Right ventricle myocardium superior (tissue), 1 donor: ENCODE measurements at regions not wholly inside any gene's neighbourhood (a gene's known extent, or its start where the extent isn't known, plus 50 kb on each side); places are given as distances from the start of the nearest gene placed in this dataset.
"Not testable (repeated sequence)": the region's sequence is repeated elsewhere in the genome, so short reads cannot be mapped to it uniquely, and the experiment has no call there.

Experiments used
- ATAC-seq: fragments of 200-7000 bp; cut with Tn5 transposase; one replicate; pipeline ENCODE4 v1.9.1; 2020; ENCODE audit warnings: mild to moderate bottlenecking; ENCODE audit not compliant: poor library complexity
- DNase-seq: peaks from one replicate; pipeline ENCODE4 v3.0.0-alpha.2; 2020
- intact Hi-C: fragments of 100-400 bp; cut with DNase I; formaldehyde crosslinking; loops from one replicate; pipeline ENCODE4 v1.11.2; 2022
- donor health status: DM: no; HTN: yes; CAD: no; lungs with severe emphysema.

GRCh38 chr5:101590384-101590783, 687.3 kb upstream of the ST8SIA4 start:
- intact Hi-C loops, result no loop called here
- ATAC-seq, result no peak

GRCh38 chr5:101585366-101585765, 682.3 kb upstream of the ST8SIA4 start:
- ATAC-seq (no peak), DNase-seq (no peak)
- intact Hi-C loops, result no loop called here

More at GRCh38 chr5:101590384-101590783, 687.3 kb upstream of the ST8SIA4 start:
- no peak for DNase-seq

DNA sequence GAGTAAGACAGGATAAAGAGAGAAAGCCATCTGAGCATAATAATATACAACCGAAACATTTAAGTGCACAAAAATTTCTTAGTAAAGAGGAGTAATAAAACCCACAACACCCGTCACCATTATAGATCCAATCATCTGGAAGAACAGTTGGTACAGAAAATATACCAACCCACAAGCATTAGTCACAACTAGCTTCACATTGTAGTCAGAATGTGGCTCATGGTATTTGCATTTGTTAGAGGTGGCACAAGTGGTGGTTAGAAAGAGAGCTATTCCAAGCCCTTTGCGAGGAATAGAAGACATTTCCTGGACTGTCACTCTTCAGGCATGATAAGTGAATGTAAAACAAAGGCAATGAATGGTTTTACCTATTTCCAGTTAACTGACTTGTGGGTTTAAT, 677.5 kb upstream of the ST8SIA4 start:
- no peak for ATAC-seq
- intact Hi-C loops, result no loop called here
- no peak for DNase-seq

- intact Hi-C loops, result no loop called here
- DNase-seq, result no peak
Measured at GRCh38 chr5:101574017-101574416, 670.9 kb upstream of the ST8SIA4 start.

DNA sequence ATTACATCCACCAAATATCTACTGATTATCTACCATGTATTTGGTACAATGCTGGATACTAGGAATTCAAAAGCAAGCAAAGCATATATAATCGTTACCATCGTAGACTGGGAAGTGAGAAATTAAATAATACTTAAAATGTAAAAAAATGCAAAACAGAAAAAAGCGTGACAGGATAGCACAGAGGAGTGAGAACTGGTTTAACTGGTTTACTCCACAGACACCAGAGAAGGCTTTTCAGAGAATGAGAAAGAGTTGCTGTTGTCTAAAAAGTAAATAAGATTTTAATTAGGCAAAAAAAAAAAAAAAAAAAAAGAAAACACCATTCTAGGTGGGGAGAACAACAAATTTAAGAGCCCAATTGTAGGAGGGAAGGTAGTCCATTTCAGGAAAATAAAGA, 657.9 kb upstream of the ST8SIA4 start:
- intact Hi-C loops, result no loop called here
- no peak for DNase-seq
- no peak for ATAC-seq

More at GRCh38 chr5:101574017-101574416, 670.9 kb upstream of the ST8SIA4 start:
- no peak for ATAC-seq

DNA sequence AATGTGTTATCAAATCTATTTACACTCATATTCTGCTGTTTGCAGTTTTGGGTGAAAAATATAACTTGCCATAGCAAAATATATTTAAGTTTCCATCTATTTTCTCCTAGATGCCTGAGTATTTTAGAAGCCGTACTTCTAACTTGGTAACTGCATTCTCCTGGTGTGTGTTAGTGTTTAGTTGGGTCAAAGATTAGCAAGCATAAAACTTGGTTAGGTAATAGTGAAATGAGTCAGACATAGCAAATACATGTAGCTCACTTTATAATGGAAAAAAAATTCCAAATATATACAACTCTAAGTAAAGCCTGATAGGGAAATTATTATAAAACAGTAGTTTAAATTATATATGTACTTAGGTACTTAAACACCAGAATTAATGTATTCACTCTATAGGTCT, 640.7 kb upstream of the ST8SIA4 start:
- intact Hi-C loops, result no loop called here
- no peak for ATAC-seq
- DNase-seq, result no peak

- no peak for ATAC-seq
- intact Hi-C loops, result no loop called here
- no peak for DNase-seq
Measured at GRCh38 chr5:101539315-101539714, 636.2 kb upstream of the ST8SIA4 start.

DNA sequence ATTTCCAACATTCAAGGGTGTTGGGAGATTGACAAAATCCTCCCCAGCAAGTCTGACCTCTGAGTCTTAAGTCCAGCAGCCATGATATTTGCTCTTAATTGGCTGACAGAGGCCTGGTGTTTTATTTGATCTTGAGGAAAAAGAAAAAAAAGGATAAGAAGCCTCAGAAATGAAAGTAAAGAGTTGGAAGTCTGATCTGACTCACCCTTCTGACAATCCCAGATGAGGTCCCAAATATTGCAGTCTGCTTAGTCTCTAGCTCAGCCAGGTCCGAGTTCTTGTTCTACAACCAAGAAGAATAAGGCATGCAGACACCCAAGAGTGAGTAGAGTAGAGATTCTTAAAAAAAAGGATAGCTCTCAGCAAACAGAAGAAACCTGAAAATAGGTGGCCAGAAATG, 632.5 kb upstream of the ST8SIA4 start:
- ATAC-seq, result no peak
- DNase-seq, result no peak

DNA sequence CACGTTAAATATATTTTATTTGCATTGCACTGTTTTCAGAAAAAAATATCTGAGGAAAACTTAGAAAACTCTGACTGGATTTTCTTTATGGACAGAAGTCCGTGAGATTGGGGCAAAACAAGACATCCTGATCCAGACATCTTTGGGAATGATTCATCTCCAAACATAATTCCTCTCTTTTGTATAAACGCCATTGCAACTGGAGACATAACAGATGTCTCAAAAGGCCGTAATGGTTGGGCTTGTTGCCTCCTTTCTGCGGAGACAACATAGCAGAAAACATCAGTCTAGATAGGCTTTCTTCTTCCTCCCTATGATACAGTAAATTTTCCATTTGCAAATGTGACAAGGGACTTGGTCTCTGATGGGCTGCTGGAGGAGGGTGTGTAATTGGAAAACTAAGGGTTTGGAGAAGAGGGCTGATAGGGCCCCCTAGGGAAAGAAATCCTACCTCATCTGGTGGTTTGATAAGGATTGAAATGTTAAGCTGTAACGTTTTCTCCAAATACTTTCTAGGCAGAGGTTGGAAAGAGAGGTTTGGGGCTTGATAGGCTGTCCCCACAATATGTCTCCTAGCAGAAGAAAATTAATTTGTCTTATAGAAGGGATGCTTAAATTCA, 631.5 kb upstream of the ST8SIA4 start:
- intact Hi-C loops, result no loop called here
- DNase-seq (no peak), ATAC-seq (no peak)

More for the DNA sequence above, 632.5 kb upstream of the ST8SIA4 start:
- intact Hi-C loops, result no loop called here

GRCh38 chr5:101532430-101532829, 629.3 kb upstream of the ST8SIA4 start:
- intact Hi-C loops, result no loop called here
- no peak for ATAC-seq
- no peak for DNase-seq

GRCh38 chr5:101531026-101531425, 627.9 kb upstream of the ST8SIA4 start:
- intact Hi-C loops, result no loop called here
- ATAC-seq, result no peak
- no peak for DNase-seq

DNA sequence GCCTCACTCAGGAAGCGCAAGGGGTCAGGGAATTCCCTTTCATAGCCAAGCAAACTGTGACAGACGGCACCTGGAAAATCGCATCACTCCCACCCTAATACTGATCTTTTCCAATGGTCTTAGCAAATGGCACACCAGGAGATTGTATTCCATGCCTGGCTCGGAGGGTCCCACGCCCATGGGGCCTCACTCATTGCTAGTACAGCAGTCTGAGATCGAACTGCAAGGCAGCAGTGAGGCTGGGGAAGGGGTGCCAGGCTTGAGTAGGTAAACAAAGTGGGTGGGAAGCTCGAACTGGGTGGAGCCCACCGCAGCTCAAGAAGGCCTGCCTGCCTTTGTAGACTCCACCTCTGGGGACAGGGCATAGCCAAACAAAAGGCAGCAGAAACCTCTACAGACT, 626.0 kb upstream of the ST8SIA4 start:
- intact Hi-C loops, ATAC-seq, DNase-seq: not testable (repeated sequence)

DNA sequence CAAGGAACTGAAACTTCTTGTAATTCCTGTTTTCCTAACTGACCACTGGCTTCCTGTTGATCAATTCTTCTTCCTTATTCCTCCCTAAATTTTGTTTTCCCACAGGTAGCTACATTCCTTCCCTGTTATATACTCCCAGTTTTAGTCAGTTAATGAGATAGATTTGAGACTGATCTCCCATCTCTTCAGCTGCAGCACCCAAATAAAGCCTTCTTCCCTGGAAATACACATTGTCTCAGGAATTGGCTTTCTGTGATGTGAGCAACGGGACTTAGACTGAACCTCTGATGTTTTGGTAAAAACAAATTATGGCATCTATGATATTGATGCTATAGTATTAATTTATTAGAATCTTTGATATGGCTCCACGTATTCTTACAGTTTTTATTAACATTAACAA, 617.3 kb upstream of the ST8SIA4 start:
- intact Hi-C loops, result no loop called here

GRCh38 chr5:101517795-101518194, 614.7 kb upstream of the ST8SIA4 start:
- intact Hi-C loops, result no loop called here
- ATAC-seq (no peak), DNase-seq (no peak)

More for the DNA sequence above, 617.3 kb upstream of the ST8SIA4 start:
- ATAC-seq (no peak), DNase-seq (no peak)

DNA sequence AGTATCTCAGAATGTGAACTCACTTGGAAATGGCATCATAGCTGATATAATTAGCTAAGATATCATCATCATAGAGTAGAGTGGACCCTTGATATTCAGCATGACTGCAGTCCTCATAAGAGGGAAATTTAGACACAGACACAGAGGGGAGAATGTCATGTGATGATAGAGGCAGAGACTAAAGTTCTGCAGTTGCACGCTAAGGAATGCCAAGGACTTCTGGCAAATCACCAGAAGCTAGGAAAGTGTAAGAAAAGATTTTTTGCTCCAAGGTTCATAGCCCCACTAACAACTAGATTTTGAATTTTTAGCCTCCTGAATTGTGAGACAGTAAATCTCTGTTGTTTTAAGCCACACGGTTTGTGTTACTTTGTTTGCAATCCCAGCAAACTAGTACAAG, 612.6 kb upstream of the ST8SIA4 start:
- DNase-seq, result no peak
- intact Hi-C loops, result no loop called here
- no peak for ATAC-seq

DNA sequence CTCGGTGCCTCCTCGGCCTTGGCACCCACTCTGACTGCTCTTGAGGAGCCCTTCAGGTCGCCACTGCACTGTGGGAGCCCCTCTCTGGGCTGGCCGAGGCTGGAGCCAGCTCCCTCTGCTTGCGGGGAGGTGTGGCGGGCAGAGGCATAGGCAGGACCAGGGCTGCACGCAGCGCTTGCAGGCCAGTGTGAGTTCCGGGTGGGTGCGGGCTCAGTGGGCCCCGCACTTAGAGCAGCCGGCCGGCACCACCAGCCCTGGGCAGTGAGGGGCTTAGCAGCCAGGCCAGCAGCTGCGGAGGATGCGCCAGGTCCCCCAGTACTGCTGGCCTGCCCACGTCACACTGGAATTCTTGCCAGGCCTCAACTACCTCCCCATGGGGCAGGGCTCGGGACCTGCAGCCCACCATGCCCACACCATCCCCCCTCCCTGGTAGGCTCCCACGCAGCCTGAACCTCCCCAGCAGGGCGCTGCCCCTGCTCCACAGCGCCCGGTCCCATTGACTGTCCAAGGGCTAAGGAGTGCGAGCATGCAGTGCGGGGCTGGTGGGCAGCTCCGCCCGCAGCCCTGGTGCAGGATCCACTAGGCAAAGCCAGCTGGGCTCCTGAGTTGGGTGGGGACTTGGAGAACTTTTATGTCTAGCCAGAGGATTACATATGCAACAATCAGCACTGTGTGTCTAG, 602.9 kb upstream of the ST8SIA4 start:
- intact Hi-C loops, result no loop called here
- DNase-seq, result peak; percentile 14
- ATAC-seq, result no peak

GRCh38 chr5:101482931-101483330, 579.8 kb upstream of the ST8SIA4 start:
- ATAC-seq (no peak), DNase-seq (no peak)
- intact Hi-C loops, result no loop called here

- no peak for ATAC-seq
- DNase-seq, result no peak
- intact Hi-C loops, result no loop called here
Measured at GRCh38 chr5:101473483-101473882, 570.4 kb upstream of the ST8SIA4 start.

DNA sequence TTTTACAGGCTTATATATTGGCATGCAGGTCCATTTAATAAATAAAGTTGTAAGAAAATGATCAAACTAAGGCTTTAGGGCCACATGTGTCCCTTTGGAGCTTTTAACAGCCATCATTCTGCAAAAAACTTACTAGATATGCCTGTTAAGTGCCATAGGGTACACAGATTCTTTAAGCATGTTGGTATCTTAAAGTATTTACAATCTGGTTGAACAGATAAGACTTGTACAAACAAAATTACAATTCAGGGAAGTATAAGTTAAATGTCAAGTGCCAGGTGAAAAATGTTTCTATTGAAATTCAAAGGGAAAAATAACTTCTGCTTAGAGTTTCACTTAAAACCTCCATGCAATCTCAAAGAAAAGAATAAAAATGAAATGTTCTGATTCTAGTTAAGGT, 558.4 kb upstream of the ST8SIA4 start:
- DNase-seq (no peak), ATAC-seq (no peak)
- intact Hi-C loops, result no loop called here

GRCh38 chr5:101458587-101458986, 555.5 kb upstream of the ST8SIA4 start:
- DNase-seq, result no peak
- intact Hi-C loops, result no loop called here
- no peak for ATAC-seq

DNA sequence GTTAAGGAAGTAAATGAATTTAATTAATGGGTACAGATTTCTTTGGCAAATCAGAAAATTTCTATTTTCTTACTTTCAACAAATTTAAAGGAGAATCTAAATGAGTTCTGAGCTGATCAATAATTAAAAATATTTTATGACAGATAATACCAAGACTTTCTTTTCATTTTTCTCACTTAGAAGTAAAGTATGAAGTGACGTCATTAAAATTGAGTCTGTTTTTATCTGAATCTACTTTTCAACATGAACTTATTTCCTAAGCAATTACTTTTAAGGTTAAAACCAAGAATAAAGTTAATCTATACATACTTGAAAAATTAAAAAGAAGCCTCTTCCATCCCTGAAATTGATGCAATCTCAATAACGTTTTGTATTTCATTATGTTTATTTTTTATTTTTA, 552.8 kb upstream of the ST8SIA4 start:
- intact Hi-C loops, result no loop called here
- DNase-seq, result no peak
- no peak for ATAC-seq
